Heart left ventricle (tissue), 16 donors: ENCODE measurements at regions not wholly inside any gene's neighbourhood (a gene's known extent, or its start where the extent isn't known, plus 50 kb on each side); places are given as distances from the start of the nearest gene placed in this dataset.

Experiments used
- ATAC-seq, 4 donors: fragments of 200-7000 bp; cut with Tn5 transposase; one replicate each; pipeline ENCODE4 v1.9.1; 2020 to 2022; ENCODE audit warnings: moderate library complexity in 4 of 4, mild to moderate bottlenecking in 3 of 4, moderate number of reproducible peaks in 1 of 4
- DNase-seq, 5 donors: peaks; one replicate each; pipeline ENCODE4 v3.0.0-alpha.2; 2020
- H3K27ac ChIP-seq, 12 donors: fragments of 200-600 bp; sonication (generic) in 4 of 12; one replicate each; pipeline versions ENCODE4 v1.5.0 to v1.8.0; 2016 to 2022; ENCODE audit warnings: mild to moderate bottlenecking in 2 of 12
- H3K27me3 ChIP-seq, 9 donors: fragments of 200-600 bp; sonication (generic) in 2 of 9; one replicate each; pipeline versions ENCODE4 v1.5.1 to v1.8.0; 2016 to 2022; ENCODE audit warnings: mild to moderate bottlenecking in 3 of 9
- H3K36me3 ChIP-seq, 9 donors: fragments of 200-600 bp; sonication (generic) in 2 of 9; one replicate each; pipeline versions ENCODE4 v1.5.0 to v1.8.0; 2018 to 2022; ENCODE audit warnings: mild to moderate bottlenecking in 2 of 9
- H3K4me1 ChIP-seq, 12 donors: fragments of 200-600 bp; sonication (generic) in 4 of 12; one replicate each; pipeline versions ENCODE4 v1.5.0 to v1.8.0; 2016 to 2022; ENCODE audit warnings: mild to moderate bottlenecking in 3 of 12
- H3K4me3 ChIP-seq, 12 donors: fragments of 200-600 bp; sonication (generic) in 4 of 12; one replicate each; pipeline versions ENCODE4 v1.5.0 to v1.8.0; 2017 to 2022; ENCODE audit warnings: mild to moderate bottlenecking in 9 of 12, moderate library complexity in 4 of 12
- H3K9me3 ChIP-seq, 12 donors: fragments of 200-600 bp; sonication (generic) in 4 of 12; one replicate each; pipeline versions ENCODE4 v1.5.0 to v1.8.0; 2016 to 2022; ENCODE audit warnings: mild to moderate bottlenecking in 1 of 12
- CTCF ChIP-seq, 12 donors: fragments of 200-600 bp; sonication (generic) in 4 of 12; IDR thresholded peaks; one replicate each; pipeline versions ENCODE4 v1.5.0 to v1.8.0; 2018 to 2022; ENCODE audit warnings: antibody characterized with exemption in 12 of 12, mild to moderate bottlenecking in 5 of 12
- POLR2A ChIP-seq, 2 donors: fragments of 450-650 bp; IDR thresholded peaks; one replicate each; pipeline ENCODE4 v1.6.1; 2017; ENCODE audit warnings: antibody characterized with exemption in 2 of 2, mild to moderate bottlenecking in 2 of 2, moderate library complexity in 2 of 2
- WGBS, 4 donors: extraction: QIAGEN DNeasy Blood & Tissue Kit in 2 of 4; methylation state at CpG; one replicate each; pipeline versions ENCODE4 v1.1.5 to v1.1.7; 2013 to 2018; 5-methylcytosine and 5-hydroxymethylcytosine counted together
- intact Hi-C, 10 donors: fragments of 100-400 bp; cut with DNase I; formaldehyde crosslinking; loops; one replicate each; pipeline versions ENCODE4 v1.11.1 to v1.14.2; 2022
- donor health status: ischemic (EF 13 %, LVEDD 7.1; RV severe dilation, severe dysfunction).
- donor health status: healthy with polysubstance abuse.
- donor health status: DM: no; HTN: yes; CAD: no.
- donor health status: DM: no; HTN: no; CAD: no.
- donor health status: ischemic (EF 25% LVEDD 6.9; RV normal size, moderate dysfunction).
- donor health status: ischemic (EF 25% LVEDD 5.7; RV mildly dilated, moderate dysfunction).
- donor health status: healthy.
- donor health status: DM: yes; HTN: yes; CAD: no.
- donor health status: ischemic (EF 35%, LVEDD 5.7; RV mildly dilated, moderate dysfunction).
- donor health status: nonischemic (EF 11% LVEDD 7.7; RV severe dilation, severe dysfunction).
- donor health status: DM: yes; HTN: yes; CAD: no.
- donor health status: PGD.
- donor health status: ischemic (EF 29% LVEDD 5.4; RV normal size, mild dysfunction).
- donor health status: nonischemic (EF 23%, LVEDD 6.1; RV moderate dilation, normal function).

GRCh38 chr12:9335867-9336266 lies 127.7 kb upstream of the PZP start:
- intact Hi-C loops = loop anchor here in 4 of 10 donors (10.0 kb wide), 2 partner anchors 129 to 369 kb away; no protein-coding TSS in a partner anchor
- no peak for DNase-seq
- Histone ChIP-seq H3K9me3 (peaks cover 0 to 20% (median 1%) of the 10 kb centered on the region in 12 donors), H3K4me3 (no peak overlapping the region), H3K27ac (no peak overlapping the region), H3K27me3 (no peaks in the 10 kb centered on the region), H3K4me1 (peaks cover 0 to 2% (median 0%) of the 10 kb centered on the region in 12 donors), H3K36me3 (no peaks in the 10 kb centered on the region)
- WGBS, 4 donors = 64 to 73% (median 71%) methylated on average over 5 of the region's 5 CpGs
- TF ChIP-seq CTCF (IDR thresholded peaks at IDR 0.05) = no peak
- TF ChIP-seq POLR2A (IDR thresholded peaks at IDR 0.05) = no peak
- ATAC-seq = no peak

- TF ChIP-seq CTCF (IDR thresholded peaks at IDR 0.05) (no peak), POLR2A (IDR thresholded peaks at IDR 0.05) (no peak)
- no peaks in the 10 kb centered on the region for H3K27me3 ChIP-seq
- DNase-seq (no peak), ATAC-seq (no peak)
- no peak overlapping the region for H3K27ac ChIP-seq
- H3K4me3 ChIP-seq = no peak overlapping the region
- peaks cover 0 to 2% (median 0%) of the 10 kb centered on the region in 12 donors for H3K4me1 ChIP-seq
- peaks cover 0 to 20% (median 1%) of the 10 kb centered on the region in 12 donors for H3K9me3 ChIP-seq
- H3K36me3 ChIP-seq = no peaks in the 10 kb centered on the region
- WGBS, 4 donors = 75 to 85% (median 82%) methylated on average over 5 of the region's 5 CpGs
- intact Hi-C loops = loop anchor here in 7 of 10 donors (5.0 to 10.0 kb wide), 4 partner anchors 130 to 372 kb away; no protein-coding TSS in a partner anchor
Observed at GRCh38 chr12:9334964-9335363, 126.8 kb upstream of the PZP start.

GRCh38 chr12:9334041-9334692 lies 126.0 kb upstream of the PZP start:
- Histone ChIP-seq H3K36me3 (no peaks in the 10 kb centered on the region), H3K27me3 (no peaks in the 10 kb centered on the region), H3K4me3 (no peak overlapping the region), H3K9me3 (peaks cover 0 to 20% (median 1%) of the 10 kb centered on the region in 12 donors), H3K27ac (no peak overlapping the region), H3K4me1 (peaks cover 0 to 2% (median 0%) of the 10 kb centered on the region in 12 donors)
- TF ChIP-seq CTCF (IDR thresholded peaks at IDR 0.05) = no peak
- TF ChIP-seq POLR2A (IDR thresholded peaks at IDR 0.05) = no peak
- no peak for ATAC-seq
- WGBS, 4 donors = 79 to 89% (median 85%) methylated on average over 12 of the region's 12 CpGs
- intact Hi-C loops = loop anchor here in 7 of 10 donors (5.0 to 10.0 kb wide), 4 partner anchors 131 to 373 kb away; no protein-coding TSS in a partner anchor
- no peak for DNase-seq

- intact Hi-C loops = loop anchor here in 7 of 10 donors (5.0 to 10.0 kb wide), 4 partner anchors 132 to 374 kb away; no protein-coding TSS in a partner anchor
- ATAC-seq = no peak
- WGBS, 4 donors = 55 to 73% (median 64%) methylated on average over 4 of the region's 4 CpGs
- Histone ChIP-seq H3K27me3 (no peaks in the 10 kb centered on the region), H3K27ac (no peak overlapping the region), H3K9me3 (peaks cover 0 to 20% (median 1%) of the 10 kb centered on the region in 12 donors), H3K4me3 (no peak overlapping the region), H3K36me3 (no peaks in the 10 kb centered on the region), H3K4me1 (peaks cover 0 to 2% (median 0%) of the 10 kb centered on the region in 12 donors)
- TF ChIP-seq CTCF (IDR thresholded peaks at IDR 0.05) (no peak), POLR2A (IDR thresholded peaks at IDR 0.05) (no peak)
- no peak for DNase-seq
Observed at GRCh38 chr12:9333161-9333560, 125.0 kb upstream of the PZP start.
